Uterus (tissue), 3 donors: ENCODE measurements at regions not wholly inside any gene's neighbourhood (a gene's known extent, or its start where the extent isn't known, plus 50 kb on each side); places are given as distances from the start of the nearest gene placed in this dataset.

Experiments used
- DNase-seq, 2 donors: peaks; one replicate each; pipeline ENCODE4 v3.0.0-alpha.2; 2019 to 2020
- H3K27ac ChIP-seq, 2 donors: fragments of 200-600 bp; sonication (generic); 1 replicate in 1 of 2; 2 replicates in 1 of 2; pipeline ENCODE4 v1.5.1; 2016 to 2018
- H3K27me3 ChIP-seq, 2 donors: fragments of 200-600 bp; sonication (generic); one replicate each; pipeline ENCODE4 v1.5.1; 2018 to 2019; ENCODE audit warnings: control low read depth in 1 of 2
- H3K36me3 ChIP-seq, 2 donors: fragments of 200-600 bp; sonication (generic); one replicate each; pipeline ENCODE4 v1.5.1; 2019; ENCODE audit warnings: control low read depth in 1 of 2
- H3K4me1 ChIP-seq, 2 donors: fragments of 200-600 bp; sonication (generic); one replicate each; pipeline ENCODE4 v1.5.1; 2018 to 2019; ENCODE audit warnings: control low read depth in 1 of 2
- H3K4me3 ChIP-seq, 2 donors: fragments of 200-600 bp; sonication (generic); 1 replicate in 1 of 2; 2 replicates in 1 of 2; pipeline ENCODE4 v1.5.1; 2018 to 2019; ENCODE audit warnings: mild to moderate bottlenecking in 1 of 2
- H3K9me3 ChIP-seq, 2 donors: fragments of 200-600 bp; sonication (generic); one replicate each; pipeline ENCODE4 v1.5.1; 2019; ENCODE audit warnings: control low read depth in 1 of 2
- POLR2A ChIP-seq, 2 donors: fragments of 450-650 bp; IDR thresholded peaks; one replicate each; pipeline ENCODE4 v1.6.1; 2016; ENCODE audit warnings: antibody characterized with exemption in 2 of 2, mild to moderate bottlenecking in 1 of 2, moderate library complexity in 1 of 2
- intact Hi-C: fragments of 100-400 bp; cut with DNase I; formaldehyde crosslinking; loops from one replicate; pipeline ENCODE4 v1.15.1; 2023; ENCODE audit warnings: low total_unique reads
- TF ChIP-seq, protein P1 (sequence below), 4 experiments: fragments of 200-600 bp in 2 of 4; fragments of 450-650 bp in 2 of 4; sonication (generic) in 2 of 4; IDR thresholded peaks; one replicate each; pipeline ENCODE4 v1.5.1; 2016 to 2019; ENCODE audit warnings: antibody characterized with exemption in 4 of 4, mild to moderate bottlenecking in 2 of 4, moderate library complexity in 1 of 4
- donor health status: DM: yes; HTN: yes; CAD: no.

DNA sequence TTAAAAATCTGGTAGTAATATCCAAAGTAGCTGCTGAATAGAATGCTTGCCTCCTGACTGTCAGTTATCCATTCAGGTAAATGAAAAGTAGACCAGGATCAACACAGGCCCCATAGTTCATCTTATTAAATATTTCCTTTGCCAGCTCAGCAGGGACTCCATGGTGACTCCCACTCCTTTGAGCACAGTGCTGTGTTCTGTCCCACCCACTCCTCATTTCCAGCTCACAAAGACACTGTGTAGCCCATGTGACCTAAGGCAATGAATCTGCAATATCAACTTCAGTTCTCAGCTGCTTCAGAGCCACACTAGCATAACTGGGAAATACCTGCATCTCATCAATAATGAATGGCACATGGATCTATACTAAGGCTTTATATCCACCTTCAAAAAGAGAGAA is 189.5 kb upstream of the MANEA start:
- Histone ChIP-seq H3K4me1 (no peaks in the 10 kb centered on the region), H3K4me3 (no peak overlapping the region)
- intact Hi-C loops, result no loop called here

DNA sequence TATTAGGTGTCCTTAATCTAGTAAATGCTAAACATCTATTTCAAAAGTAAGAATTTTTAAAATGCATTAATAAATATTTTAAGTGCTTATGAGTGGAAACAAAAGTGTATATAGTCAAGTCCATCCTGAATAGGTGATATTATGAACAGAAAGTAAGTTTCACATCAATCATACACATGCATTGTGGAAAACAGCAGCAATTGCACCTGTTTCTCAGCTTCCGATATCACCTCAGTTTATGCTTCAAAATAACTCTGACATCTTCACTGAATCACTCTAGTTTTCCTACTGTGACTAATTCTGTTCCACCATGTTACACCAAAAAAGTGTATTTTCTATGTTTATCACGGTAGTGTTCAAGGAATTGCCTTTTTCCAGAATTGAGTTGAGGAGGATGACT is 172.6 kb upstream of the MANEA start:
- Histone ChIP-seq H3K27me3 (no peaks in the 10 kb centered on the region), H3K9me3 (no peaks in the 10 kb centered on the region), H3K36me3 (no peaks in the 10 kb centered on the region), H3K4me3 (no peak overlapping the region), H3K27ac (no peak overlapping the region), H3K4me1 (no peaks in the 10 kb centered on the region)
- DNase-seq, result no peak
- intact Hi-C loops, result no loop called here
- TF ChIP-seq, protein P1, sequence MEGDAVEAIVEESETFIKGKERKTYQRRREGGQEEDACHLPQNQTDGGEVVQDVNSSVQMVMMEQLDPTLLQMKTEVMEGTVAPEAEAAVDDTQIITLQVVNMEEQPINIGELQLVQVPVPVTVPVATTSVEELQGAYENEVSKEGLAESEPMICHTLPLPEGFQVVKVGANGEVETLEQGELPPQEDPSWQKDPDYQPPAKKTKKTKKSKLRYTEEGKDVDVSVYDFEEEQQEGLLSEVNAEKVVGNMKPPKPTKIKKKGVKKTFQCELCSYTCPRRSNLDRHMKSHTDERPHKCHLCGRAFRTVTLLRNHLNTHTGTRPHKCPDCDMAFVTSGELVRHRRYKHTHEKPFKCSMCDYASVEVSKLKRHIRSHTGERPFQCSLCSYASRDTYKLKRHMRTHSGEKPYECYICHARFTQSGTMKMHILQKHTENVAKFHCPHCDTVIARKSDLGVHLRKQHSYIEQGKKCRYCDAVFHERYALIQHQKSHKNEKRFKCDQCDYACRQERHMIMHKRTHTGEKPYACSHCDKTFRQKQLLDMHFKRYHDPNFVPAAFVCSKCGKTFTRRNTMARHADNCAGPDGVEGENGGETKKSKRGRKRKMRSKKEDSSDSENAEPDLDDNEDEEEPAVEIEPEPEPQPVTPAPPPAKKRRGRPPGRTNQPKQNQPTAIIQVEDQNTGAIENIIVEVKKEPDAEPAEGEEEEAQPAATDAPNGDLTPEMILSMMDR (IDR thresholded peaks at IDR 0.05), result no peak
- TF ChIP-seq POLR2A (IDR thresholded peaks at IDR 0.05), result no peak

More for the DNA sequence above, 189.5 kb upstream of the MANEA start:
- Histone ChIP-seq H3K9me3 (no peaks in the 10 kb centered on the region), H3K27ac (no peak overlapping the region), H3K36me3 (no peaks in the 10 kb centered on the region), H3K27me3 (no peaks in the 10 kb centered on the region)
- no peak for TF ChIP-seq POLR2A (IDR thresholded peaks at IDR 0.05)
- TF ChIP-seq, protein P1 (IDR thresholded peaks at IDR 0.05), result no peak
- DNase-seq, result no peak

DNA sequence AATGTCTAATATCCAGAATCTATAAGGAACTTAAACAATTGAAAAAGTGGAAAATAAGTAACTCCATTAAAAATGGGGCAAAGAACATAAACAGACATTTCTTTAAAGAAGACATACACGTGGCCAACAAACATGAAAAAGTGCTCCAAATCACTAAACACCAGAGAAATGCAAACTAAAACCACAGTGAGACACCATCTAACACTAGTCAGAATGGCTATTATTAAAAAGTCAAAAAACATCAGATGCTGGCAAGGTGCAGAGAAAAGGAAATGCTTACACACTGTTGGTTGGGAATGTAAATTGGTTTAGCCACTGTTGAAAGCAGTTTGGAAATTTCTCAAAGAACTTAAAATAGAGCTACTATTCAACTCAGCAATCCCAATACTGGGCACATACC is 169.2 kb upstream of the MANEA start:
- TF ChIP-seq POLR2A (IDR thresholded peaks at IDR 0.05), result no peak
- TF ChIP-seq, protein P1 (IDR thresholded peaks at IDR 0.05), result no peak
- no peak overlapping the region for H3K27ac ChIP-seq
- H3K4me3 ChIP-seq, result no peak overlapping the region
- H3K27me3 ChIP-seq, result no peaks in the 10 kb centered on the region
- no peaks in the 10 kb centered on the region for H3K4me1 ChIP-seq
- intact Hi-C loops, result no loop called here
- no peak for DNase-seq
- no peaks in the 10 kb centered on the region for H3K36me3 ChIP-seq
- H3K9me3 ChIP-seq, result no peaks in the 10 kb centered on the region

DNA sequence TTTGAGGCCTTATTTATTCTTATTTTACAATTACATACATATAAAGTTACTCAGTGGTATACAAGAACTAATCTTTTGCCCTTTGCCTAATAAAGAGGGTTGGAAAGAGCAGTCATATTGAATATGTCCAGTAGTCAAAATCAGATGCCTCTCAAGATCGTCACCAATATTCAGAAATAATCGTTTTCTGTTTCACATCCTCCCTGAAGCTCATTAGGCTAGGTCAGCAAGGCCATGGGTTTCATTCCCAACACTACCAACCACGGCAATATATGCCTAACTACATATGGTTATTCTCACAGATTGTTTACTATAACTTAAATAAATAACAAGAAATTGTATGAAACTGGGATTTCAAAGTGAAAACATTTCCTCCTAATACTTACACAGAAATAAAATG is 167.2 kb upstream of the MANEA start:
- Histone ChIP-seq H3K9me3 (no peaks in the 10 kb centered on the region), H3K27me3 (no peaks in the 10 kb centered on the region), H3K27ac (no peak overlapping the region), H3K36me3 (no peaks in the 10 kb centered on the region), H3K4me3 (no peak overlapping the region), H3K4me1 (no peaks in the 10 kb centered on the region)
- intact Hi-C loops, result no loop called here
- TF ChIP-seq, protein P1 (IDR thresholded peaks at IDR 0.05), result no peak
- TF ChIP-seq POLR2A (IDR thresholded peaks at IDR 0.05), result no peak
- no peak for DNase-seq

DNA sequence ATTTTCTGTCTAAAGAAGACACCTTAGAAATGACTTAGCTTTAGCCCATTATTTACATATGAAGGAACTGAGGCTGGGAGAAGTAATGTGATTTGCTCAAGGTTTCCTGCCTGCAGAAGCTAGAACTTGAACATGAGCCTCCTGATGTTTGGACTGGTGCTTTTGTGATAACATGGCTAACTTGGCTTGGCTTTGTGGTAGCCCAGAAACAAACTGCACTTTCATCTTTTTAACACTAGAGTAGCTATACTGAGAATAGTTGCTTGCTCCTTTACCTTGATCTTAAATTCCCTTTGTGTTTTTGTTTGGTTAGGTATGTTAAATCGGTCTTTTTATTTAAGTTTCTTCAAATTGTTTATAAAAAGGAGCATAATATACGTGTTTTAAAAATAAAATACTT is 163.5 kb upstream of the MANEA start:
- Histone ChIP-seq H3K4me3 (no peak overlapping the region), H3K9me3 (no peaks in the 10 kb centered on the region), H3K27ac (no peak overlapping the region), H3K36me3 (no peaks in the 10 kb centered on the region), H3K27me3 (no peaks in the 10 kb centered on the region), H3K4me1 (no peaks in the 10 kb centered on the region)
- no peak for TF ChIP-seq POLR2A (IDR thresholded peaks at IDR 0.05)
- TF ChIP-seq, protein P1 (IDR thresholded peaks at IDR 0.05), result no peak
- DNase-seq, result no peak
- intact Hi-C loops, result no loop called here
